GM12865 (cell line): ENCODE measurements at regions not wholly inside any gene's neighbourhood (a gene's known extent, or its start where the extent isn't known, plus 50 kb on each side); places are given as distances from the start of the nearest gene placed in this dataset.
"Not testable (repeated sequence)": the region's sequence is repeated elsewhere in the genome, so short reads cannot be mapped to it uniquely, and the experiment has no call there.

Experiments
- DNase-seq: peaks from one replicate; pipeline ENCODE4 v3.0.0; 2010; ENCODE audit warnings: low read depth
- H3K4me3 ChIP-seq: 2 replicates; pipeline ENCODE4 v1.5.1; 2011; ENCODE audit warnings: mild to moderate bottlenecking, low read depth, low read length, control low read depth
- TF ChIP-seq, protein P1 (sequence below): IDR thresholded peaks from 2 replicates; pipeline ENCODE4 v1.5.1; 2011; ENCODE audit warnings: low read length, control low read depth, low read depth, inconsistent platforms; ENCODE audit not compliant: insufficient read depth; ENCODE audit errors: missing control alignments

DNA sequence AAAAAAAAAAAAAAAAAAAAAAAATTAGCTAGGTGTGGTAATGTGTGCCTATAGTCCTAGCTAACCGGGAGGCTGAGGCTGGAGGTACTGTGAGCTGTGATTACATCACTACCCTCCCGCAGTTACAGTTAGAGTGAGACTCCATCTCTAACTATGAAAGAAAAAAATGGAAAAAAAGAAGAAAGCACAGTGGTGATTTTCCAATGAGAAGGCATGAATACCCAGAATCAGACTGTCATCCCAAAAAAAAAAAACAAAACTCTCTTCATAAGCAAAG lies 269.9 kb upstream of the MKLN1 start:
- TF ChIP-seq, protein P1, sequence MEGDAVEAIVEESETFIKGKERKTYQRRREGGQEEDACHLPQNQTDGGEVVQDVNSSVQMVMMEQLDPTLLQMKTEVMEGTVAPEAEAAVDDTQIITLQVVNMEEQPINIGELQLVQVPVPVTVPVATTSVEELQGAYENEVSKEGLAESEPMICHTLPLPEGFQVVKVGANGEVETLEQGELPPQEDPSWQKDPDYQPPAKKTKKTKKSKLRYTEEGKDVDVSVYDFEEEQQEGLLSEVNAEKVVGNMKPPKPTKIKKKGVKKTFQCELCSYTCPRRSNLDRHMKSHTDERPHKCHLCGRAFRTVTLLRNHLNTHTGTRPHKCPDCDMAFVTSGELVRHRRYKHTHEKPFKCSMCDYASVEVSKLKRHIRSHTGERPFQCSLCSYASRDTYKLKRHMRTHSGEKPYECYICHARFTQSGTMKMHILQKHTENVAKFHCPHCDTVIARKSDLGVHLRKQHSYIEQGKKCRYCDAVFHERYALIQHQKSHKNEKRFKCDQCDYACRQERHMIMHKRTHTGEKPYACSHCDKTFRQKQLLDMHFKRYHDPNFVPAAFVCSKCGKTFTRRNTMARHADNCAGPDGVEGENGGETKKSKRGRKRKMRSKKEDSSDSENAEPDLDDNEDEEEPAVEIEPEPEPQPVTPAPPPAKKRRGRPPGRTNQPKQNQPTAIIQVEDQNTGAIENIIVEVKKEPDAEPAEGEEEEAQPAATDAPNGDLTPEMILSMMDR = no peak
- peak; percentile 22 for DNase-seq

GRCh38 chr7:131058561-131059288 lies 269.0 kb upstream of the MKLN1 start:
- not testable (repeated sequence) for DNase-seq, H3K4me3 ChIP-seq

More for the DNA sequence above, 269.9 kb upstream of the MKLN1 start:
- H3K4me3 ChIP-seq = no peak overlapping the region

DNA sequence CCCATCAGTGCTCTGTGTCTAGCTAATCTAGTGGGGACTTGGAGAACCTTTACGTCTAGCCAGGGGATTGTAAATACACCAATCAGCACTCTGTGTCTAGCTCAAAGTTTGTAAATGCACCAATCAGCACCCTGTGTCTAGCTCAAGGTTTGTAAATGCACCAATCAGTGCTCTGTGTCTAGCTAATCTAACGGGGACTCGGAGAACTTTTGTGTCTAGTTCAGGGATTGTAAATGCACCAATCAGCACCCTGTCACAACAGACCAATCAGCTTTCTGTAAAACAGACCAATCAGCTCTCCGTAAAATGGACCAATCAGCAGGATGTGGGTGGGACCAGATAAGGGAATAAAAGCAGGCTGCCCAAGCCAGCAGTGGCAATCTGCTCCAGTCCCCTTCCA lies 268.3 kb upstream of the MKLN1 start:
- DNase-seq, H3K4me3 ChIP-seq: not testable (repeated sequence)

DNA sequence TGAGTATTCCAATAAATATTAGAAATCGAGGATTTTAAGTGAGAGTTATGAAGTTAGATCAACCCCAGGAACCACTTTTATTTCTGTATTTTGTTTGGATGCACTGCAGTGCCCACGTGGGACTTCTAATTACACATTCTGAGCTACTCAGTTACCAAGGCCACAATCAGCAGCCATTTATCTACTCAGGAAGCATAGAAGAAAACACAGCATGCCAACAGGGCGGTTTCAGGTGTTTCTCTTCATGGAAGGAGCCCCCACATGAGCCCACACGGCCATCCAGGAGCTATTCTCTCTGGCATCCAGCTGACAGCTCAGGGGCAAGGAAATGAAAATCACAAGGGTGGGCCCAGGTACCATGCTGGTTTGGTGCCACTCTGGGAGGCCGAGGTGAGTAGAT lies 266.5 kb upstream of the MKLN1 start:
- DNase-seq = no peak
- TF ChIP-seq, protein P1 = no peak
- no peak overlapping the region for H3K4me3 ChIP-seq

DNA sequence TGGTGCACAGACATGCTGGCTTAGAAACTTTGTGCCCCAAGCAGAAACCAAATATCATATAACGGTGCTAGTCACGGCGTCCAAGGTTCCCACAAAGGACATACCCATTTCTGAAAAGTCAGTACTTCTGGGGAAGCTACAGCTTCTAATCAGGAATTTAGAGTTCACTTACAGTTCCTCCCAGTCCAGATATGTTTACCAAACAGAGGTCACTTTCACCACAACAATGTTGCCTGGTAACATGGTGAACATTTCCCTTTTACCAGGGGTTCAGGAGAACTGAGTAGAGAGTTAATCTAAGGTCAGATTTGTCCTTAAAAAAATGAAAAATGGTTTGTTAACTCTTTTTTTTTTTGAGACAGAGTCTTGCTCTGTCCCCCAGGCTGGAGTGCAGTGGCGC lies 265.9 kb upstream of the MKLN1 start:
- TF ChIP-seq, protein P1 = no peak
- no peak for DNase-seq
- H3K4me3 ChIP-seq = no peak overlapping the region

DNA sequence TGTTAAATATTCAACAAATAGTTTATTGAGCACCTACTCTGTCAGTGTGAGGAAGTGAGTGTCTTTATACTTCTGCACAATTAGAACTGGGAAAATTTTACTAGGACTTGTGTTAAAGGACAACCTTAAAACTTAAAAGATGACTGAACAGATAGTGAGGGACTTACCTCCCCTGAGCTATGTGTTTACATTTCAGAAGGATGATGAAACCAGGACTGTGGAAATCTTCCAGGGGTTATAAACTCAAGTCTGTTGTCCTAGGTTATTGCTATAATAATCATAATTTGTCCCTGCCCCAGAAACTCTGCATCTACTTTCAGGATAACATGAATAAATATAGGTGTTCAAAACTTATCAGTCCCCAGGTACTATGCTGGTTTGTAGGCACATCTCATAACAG lies 261.0 kb upstream of the MKLN1 start:
- DNase-seq = no peak
- TF ChIP-seq, protein P1 = no peak
- H3K4me3 ChIP-seq = no peak overlapping the region

GRCh38 chr7:131067220-131067619 lies 260.5 kb upstream of the MKLN1 start:
- no peak overlapping the region for H3K4me3 ChIP-seq
- no peak for DNase-seq

DNA sequence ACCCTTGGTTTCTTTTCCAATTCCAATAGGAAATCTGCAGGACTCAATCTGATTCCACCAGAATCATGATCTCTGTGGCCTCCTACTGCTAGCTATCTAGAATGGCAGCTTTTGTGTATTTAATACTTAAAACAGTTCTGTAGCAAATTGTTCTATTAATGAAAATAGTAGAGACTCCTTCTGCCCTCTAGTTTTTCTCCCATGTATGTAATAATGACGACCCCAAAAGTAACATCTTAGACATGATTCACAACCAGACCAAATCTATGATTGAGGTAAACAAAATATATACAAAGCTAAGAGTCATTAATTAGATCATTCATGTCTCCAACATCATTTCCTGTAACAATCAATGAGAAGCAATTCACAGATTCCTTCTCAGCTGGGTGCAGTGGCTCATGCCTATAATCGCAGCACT lies 259.1 kb upstream of the MKLN1 start:
- DNase-seq = no peak
- H3K4me3 ChIP-seq = no peak overlapping the region
- TF ChIP-seq, protein P1 = no peak

More at GRCh38 chr7:131067220-131067619, 260.5 kb upstream of the MKLN1 start:
- TF ChIP-seq, protein P1 = no peak
